Ishikawa (cell line): ENCODE measurements at regions not wholly inside any gene's neighbourhood (a gene's known extent, or its start where the extent isn't known, plus 50 kb on each side); places are given as distances from the start of the nearest gene placed in this dataset.

Experiments used
- CEBPB ChIP-seq: IDR thresholded peaks from 2 replicates; pipeline ENCODE4 v1.6.1; 2012
- EGR1 ChIP-seq: IDR thresholded peaks from 2 replicates; pipeline ENCODE4 v1.6.1; 2012
- EP300 ChIP-seq: IDR thresholded peaks from 2 replicates; pipeline ENCODE4 v1.6.1; 2012; ENCODE audit warnings: borderline replicate concordance
- RAD21 ChIP-seq: IDR thresholded peaks from 2 replicates; pipeline ENCODE4 v1.6.1; 2012; ENCODE audit warnings: low read depth
- REST ChIP-seq: IDR thresholded peaks from 2 replicates; pipeline ENCODE4 v1.6.1; 2012; ENCODE audit warnings: low read depth, mild to moderate bottlenecking
- TAF1 ChIP-seq: IDR thresholded peaks from 2 replicates; pipeline ENCODE4 v1.6.1; 2012; ENCODE audit warnings: low read depth, mild to moderate bottlenecking
- TEAD4 ChIP-seq: IDR thresholded peaks from 2 replicates; pipeline ENCODE4 v1.6.1; 2012
- YY1 ChIP-seq: IDR thresholded peaks from 2 replicates; pipeline ENCODE4 v1.6.1; 2012; ENCODE audit warnings: low read depth

GRCh38 chr9:18379073-18379811 lies 94.7 kb upstream of the ADAMTSL1 start:
- no peak for TF ChIP-seq RAD21
- TF ChIP-seq REST = no peak
- TF ChIP-seq TEAD4 = peak; percentile 39; the same call in 1 of the 2 replicates
- no peak for TF ChIP-seq EGR1
- no peak for TF ChIP-seq YY1
- TF ChIP-seq EP300 = no peak; the same call in 1 of the 2 replicates
- no peak for TF ChIP-seq TAF1
- no peak for TF ChIP-seq CEBPB
